ENCODE measurements at regions not wholly inside any gene's neighbourhood (a gene's known extent, or its start where the extent isn't known, plus 50 kb on each side); places are given as distances from the start of the nearest gene placed in this dataset.
"Not testable (repeated sequence)": the region's sequence is repeated elsewhere in the genome, so short reads cannot be mapped to it uniquely, and the experiment has no call there.

- no peak for DNase-seq
Observed at GRCh38 chr13:84744203-84744602, 861.9 kb upstream of the SLITRK1 start.

GRCh38 chr13:84741253-84741652, 859.0 kb upstream of the SLITRK1 start:
- DNase-seq = no peak

GRCh38 chr13:84739021-84739420, 856.7 kb upstream of the SLITRK1 start:
- DNase-seq = no peak

GRCh38 chr13:84737661-84738060, 855.4 kb upstream of the SLITRK1 start:
- no peak for DNase-seq

- DNase-seq = no peak
Observed at GRCh38 chr13:84730376-84730775, 848.1 kb upstream of the SLITRK1 start.

- DNase-seq = no peak
Observed at GRCh38 chr13:84705982-84706710, 823.9 kb upstream of the SLITRK1 start.

GRCh38 chr13:84702174-84702573, 819.9 kb upstream of the SLITRK1 start:
- DNase-seq = no peak

GRCh38 chr13:84697591-84697990, 815.3 kb upstream of the SLITRK1 start:
- DNase-seq = not testable (repeated sequence)

GRCh38 chr13:84686973-84687372, 804.7 kb upstream of the SLITRK1 start:
- DNase-seq = no peak

- no peak for DNase-seq
Observed at GRCh38 chr13:84686458-84686857, 804.2 kb upstream of the SLITRK1 start.

GRCh38 chr13:84684804-84685203, 802.5 kb upstream of the SLITRK1 start:
- DNase-seq = no peak

- no peak for DNase-seq
Observed at GRCh38 chr13:84684048-84684662, 801.9 kb upstream of the SLITRK1 start.

GRCh38 chr13:84683448-84683847, 801.2 kb upstream of the SLITRK1 start:
- DNase-seq = no peak

- DNase-seq = no peak
Observed at GRCh38 chr13:84677836-84678235, 795.6 kb upstream of the SLITRK1 start.

GRCh38 chr13:84672616-84673015, 790.3 kb upstream of the SLITRK1 start:
- no peak for DNase-seq

GRCh38 chr13:84670245-84670644, 788.0 kb upstream of the SLITRK1 start:
- DNase-seq = no peak

GRCh38 chr13:84668637-84669036, 786.4 kb upstream of the SLITRK1 start:
- DNase-seq = no peak

- no peak for DNase-seq
Observed at GRCh38 chr13:84662491-84662890, 780.2 kb upstream of the SLITRK1 start.

GRCh38 chr13:84661718-84662117, 779.4 kb upstream of the SLITRK1 start:
- DNase-seq = no peak

GRCh38 chr13:84659359-84659661, 777.0 kb upstream of the SLITRK1 start:
- DNase-seq = no peak

GRCh38 chr13:84658491-84659358, 776.5 kb upstream of the SLITRK1 start:
- DNase-seq = no peak

- no peak for DNase-seq
Observed at GRCh38 chr13:84655677-84656076, 773.4 kb upstream of the SLITRK1 start.

GRCh38 chr13:84654654-84655275, 772.5 kb upstream of the SLITRK1 start:
- DNase-seq = no peak

All from left kidney (tissue), 1 donor.